T-helper 1 cell treated with Interleukin-12 subunit alpha and Interleukin-12 subunit beta and Interleukin-4 antibody, amounts not matched to agents 30 ng/mL and 1 ng/mL, for 36 hours (primary cell): ENCODE measurements at regions not wholly inside any gene's neighbourhood (a gene's known extent, or its start where the extent isn't known, plus 50 kb on each side); places are given as distances from the start of the nearest gene placed in this dataset.

Source experiments
- intact Hi-C: fragments of 100-400 bp; cut with micrococcal nuclease; formaldehyde crosslinking; loops from one replicate; pipeline ENCODE4 v1.15.1; 2024

DNA sequence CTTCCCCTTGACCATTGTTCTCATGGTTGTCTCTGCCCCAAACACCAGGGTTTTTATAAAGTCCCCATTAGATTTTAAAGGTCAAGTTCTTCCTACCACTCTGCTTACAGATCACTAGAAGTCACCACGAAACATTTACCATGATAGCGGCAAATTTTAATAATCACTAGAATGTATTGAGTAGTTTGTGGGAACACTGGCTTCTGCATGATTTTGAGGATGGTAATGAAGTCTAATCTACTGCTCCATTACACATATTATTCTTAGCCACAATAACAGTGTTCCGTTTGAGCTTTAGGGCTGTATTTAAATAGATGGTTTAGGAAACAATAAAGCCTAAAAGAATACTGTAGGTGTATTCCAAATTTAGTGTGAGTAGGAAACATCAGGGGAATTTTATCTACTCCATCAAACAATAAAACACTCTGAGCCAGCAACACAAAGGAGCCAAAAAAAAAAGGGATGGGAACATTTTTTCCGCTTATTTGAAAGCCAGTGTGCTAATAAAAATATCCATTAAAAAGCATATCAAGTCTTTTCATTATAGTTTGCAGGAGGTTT, 49.7 kb downstream of the KLF12 start:
- intact Hi-C loops: no loop called here

DNA sequence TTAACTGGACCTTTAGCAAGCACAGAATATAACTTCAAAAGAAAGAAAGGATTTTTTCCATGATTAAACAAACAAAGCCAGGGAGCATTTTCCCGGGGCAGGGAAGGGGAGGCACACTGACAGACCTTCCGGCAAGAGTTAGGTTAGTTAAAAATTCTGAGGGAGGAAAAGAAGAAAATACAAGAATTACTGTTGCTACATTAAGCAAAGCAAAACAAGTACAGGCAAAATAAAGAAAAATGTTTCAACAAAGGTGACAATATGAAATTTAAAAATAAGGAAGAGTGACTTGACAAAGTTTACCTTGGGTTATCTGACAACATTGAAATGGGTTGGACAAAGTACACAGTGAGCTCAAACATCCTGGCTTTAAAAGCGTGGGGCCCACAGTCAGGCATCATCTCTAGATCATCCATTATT, 51.5 kb downstream of the KLF12 start:
- intact Hi-C loops: no loop called here

- intact Hi-C loops: no loop called here
These were observed 53.4 kb downstream of the KLF12 start for GRCh38 chr13:74080762-74081161.

- intact Hi-C loops: no loop called here
These were observed 56.4 kb downstream of the KLF12 start for GRCh38 chr13:74077792-74078191.

GRCh38 chr13:74077375-74077774, 56.8 kb downstream of the KLF12 start:
- intact Hi-C loops: no loop called here

GRCh38 chr13:74074723-74075122, 59.5 kb downstream of the KLF12 start:
- intact Hi-C loops: loop anchor here (5.0 kb wide), 1 partner anchor 132 kb away; no protein-coding TSS in a partner anchor

- intact Hi-C loops: loop anchor here (5.0 kb wide), 1 partner anchor 131 kb away; no protein-coding TSS in a partner anchor
These were observed 60.9 kb downstream of the KLF12 start for GRCh38 chr13:74073274-74073673.

- intact Hi-C loops: loop anchor here (1.0 to 5.0 kb wide), 5 partner anchors 8 to 217 kb away; no protein-coding TSS in a partner anchor
These were observed 63.7 kb downstream of the KLF12 start for GRCh38 chr13:74070513-74070912.

GRCh38 chr13:74070065-74070464, 64.1 kb downstream of the KLF12 start:
- intact Hi-C loops: loop anchor here (1.0 to 5.0 kb wide), 5 partner anchors 8 to 217 kb away; no protein-coding TSS in a partner anchor

DNA sequence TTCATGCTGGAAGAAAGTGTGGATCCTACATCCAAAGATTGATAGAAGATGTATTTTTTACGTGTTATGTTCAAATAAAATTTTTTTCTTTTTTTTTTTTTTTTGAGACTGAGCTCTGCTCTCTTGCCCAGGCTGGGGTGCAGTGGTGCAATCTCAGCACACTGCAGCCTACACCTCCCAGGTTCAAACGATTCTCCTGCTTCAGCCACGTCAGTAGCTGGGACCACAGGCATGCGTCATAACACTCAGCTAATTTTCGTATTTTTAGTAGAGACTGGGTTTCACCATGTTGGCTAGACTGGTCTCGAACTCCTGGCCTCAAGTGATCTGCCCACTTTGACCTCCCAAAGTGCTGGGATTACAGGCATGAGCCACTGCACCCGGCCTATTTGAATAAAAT, 65.7 kb downstream of the KLF12 start:
- intact Hi-C loops: no loop called here

GRCh38 chr13:74067818-74068217, 66.4 kb downstream of the KLF12 start:
- intact Hi-C loops: no loop called here

- intact Hi-C loops: no loop called here
These were observed 67.3 kb downstream of the KLF12 start for GRCh38 chr13:74066937-74067336.

DNA sequence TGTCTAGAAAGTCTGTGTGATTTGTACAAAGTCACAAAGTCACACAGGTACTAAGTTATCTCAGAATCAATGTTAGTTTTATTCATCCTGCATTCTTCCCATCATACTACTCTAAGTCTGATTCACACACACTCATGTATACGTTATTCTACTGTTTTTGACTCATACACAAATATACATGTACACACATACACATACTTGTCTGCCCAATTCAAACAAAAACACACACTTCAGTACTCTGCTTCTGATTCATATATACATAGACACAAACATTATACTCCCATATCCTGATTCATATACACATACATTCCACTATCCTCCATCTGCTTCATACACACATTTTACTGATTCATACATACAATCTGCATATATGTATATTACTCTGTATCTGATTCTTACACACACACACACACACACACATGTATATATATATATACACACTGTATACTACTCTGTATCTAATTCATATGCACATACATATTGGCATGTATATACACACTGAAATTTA, 69.3 kb downstream of the KLF12 start:
- intact Hi-C loops: loop anchor here (5.0 kb wide), 2 partner anchors 298 to 348 kb away; no protein-coding TSS in a partner anchor

- intact Hi-C loops: loop anchor here (2.0 to 5.0 kb wide), 7 partner anchors 27 to 346 kb away; no protein-coding TSS in a partner anchor
These were observed 70.6 kb downstream of the KLF12 start for GRCh38 chr13:74063533-74064100.

GRCh38 chr13:74062933-74063332, 71.3 kb downstream of the KLF12 start:
- intact Hi-C loops: loop anchor here (1.0 to 5.0 kb wide), 9 partner anchors 7 to 346 kb away; no protein-coding TSS in a partner anchor

GRCh38 chr13:74061926-74062595, 72.1 kb downstream of the KLF12 start:
- intact Hi-C loops: loop anchor here (1.0 to 5.0 kb wide), 9 partner anchors 8 to 345 kb away; no protein-coding TSS in a partner anchor

DNA sequence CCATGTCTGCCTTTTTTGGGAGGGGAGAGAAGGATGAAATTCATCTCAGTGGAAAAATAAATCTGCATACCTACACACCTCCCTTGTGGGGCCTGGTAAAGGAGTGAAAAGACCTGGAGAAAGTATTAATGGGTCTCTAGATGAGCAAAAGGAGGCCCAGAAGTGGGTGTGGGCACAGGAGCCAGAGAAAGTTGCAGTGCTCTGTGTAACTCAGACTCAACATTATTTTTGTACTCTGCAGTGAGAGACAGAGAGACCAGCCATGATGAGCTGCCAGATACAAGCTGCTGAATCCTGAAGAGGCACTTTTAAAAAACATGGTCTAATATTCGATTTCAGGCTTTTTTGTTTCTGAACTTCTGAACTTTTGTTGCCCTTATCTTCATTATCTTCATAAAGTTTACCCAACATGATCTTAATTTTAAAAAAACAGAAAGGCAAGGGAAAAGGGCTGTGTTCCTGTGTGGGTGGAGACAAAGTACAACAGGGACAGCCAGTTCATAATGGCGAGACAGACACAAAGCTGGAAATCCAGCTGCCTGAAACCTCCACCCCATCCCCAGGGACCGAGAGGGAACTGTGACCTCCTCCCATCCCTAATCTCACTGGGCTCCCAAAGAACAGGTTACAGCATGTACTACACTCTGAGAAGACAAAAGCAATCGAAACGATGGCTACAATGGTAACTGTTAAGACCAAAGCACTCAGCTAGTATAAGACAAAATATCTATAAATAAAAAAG, 77.2 kb downstream of the KLF12 start:
- intact Hi-C loops: no loop called here

DNA sequence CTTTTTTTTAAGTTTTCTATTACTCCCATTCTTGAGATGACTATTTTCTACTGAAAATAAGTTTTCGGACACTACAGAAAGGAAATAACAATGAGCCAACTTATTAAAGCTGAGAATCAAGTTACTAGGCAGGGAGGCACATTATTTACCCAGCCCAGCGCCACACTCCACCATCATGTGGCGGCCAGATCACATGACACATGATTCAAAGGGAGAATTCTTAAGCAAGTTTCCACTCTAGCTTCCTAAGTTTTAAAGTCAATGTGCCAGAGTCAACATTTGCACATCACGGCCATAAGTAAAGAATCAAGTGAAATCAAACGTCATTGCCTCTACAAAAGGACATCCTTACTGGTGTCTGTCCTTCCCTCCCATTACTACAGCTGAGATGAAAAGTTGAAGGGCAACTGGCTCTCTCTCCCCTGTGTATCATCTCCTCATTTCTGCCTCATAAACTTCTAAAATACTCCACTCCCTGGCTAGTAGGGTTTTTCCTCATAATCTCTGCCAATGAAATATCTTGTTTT, 81.7 kb downstream of the KLF12 start:
- intact Hi-C loops: no loop called here

DNA sequence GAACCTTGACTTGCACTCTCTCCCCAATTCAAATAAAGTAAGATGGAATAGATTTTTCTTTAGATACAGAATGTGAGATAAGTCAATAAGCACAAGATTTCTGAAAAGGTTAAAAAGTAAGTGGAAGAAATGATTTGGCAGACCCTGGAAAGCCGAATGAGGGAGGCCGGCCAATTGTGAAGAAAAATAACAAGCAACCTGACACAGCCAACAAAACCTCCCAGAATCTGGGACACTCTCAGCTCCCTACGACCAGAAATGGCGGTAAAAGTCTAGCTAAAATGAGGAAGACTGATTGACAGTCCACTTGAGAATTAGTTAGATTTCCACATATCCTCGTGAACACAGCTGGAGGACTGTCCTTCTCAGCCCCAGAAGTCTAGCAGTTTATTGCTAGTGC, 85.4 kb downstream of the KLF12 start:
- intact Hi-C loops: no loop called here

- intact Hi-C loops: no loop called here
These were observed 86.1 kb downstream of the KLF12 start for GRCh38 chr13:74047931-74048600.

- intact Hi-C loops: no loop called here
These were observed 87.8 kb downstream of the KLF12 start for GRCh38 chr13:74046431-74046830.
